GM12891 (cell line): ENCODE measurements at regions not wholly inside any gene's neighbourhood (a gene's known extent, or its start where the extent isn't known, plus 50 kb on each side); places are given as distances from the start of the nearest gene placed in this dataset.

Experiments used
- POLR2A ChIP-seq: IDR thresholded peaks from 2 replicates; pipeline ENCODE4 v1.6.1; 2011; ENCODE audit warnings: low read depth, low read length, control low read depth
- POLR2AphosphoS5 ChIP-seq: IDR thresholded peaks from 2 replicates; pipeline ENCODE4 v1.6.1; 2011; ENCODE audit warnings: low read depth, low read length, control low read depth
- SPI1 ChIP-seq: IDR thresholded peaks from 2 replicates; pipeline ENCODE4 v1.6.1; 2011; ENCODE audit warnings: low read depth, low read length, control low read depth
- TAF1 ChIP-seq: IDR thresholded peaks from 2 replicates; pipeline ENCODE4 v1.6.1; 2011; ENCODE audit warnings: low read depth, low read length, control low read depth

DNA sequence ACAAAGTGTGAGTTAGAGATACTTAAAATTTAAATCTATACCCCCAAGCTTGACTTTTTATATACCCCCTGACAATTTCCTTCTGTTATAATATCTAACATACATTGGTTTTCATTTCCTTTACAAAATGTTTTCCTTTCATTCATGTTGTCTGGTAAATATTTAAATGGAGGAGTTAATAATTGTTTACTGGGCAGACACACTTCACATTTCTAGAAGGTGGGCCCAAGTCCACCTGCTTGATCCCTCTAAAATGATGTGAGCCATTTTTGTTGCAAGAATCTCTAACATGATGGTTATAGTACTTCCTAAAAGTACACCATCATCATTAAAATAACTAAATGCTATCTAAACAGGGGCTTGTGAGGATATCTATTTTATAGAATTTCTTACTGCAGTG lies 155.9 kb downstream of the FAM174A start:
- TF ChIP-seq POLR2AphosphoS5: no peak
- no peak for TF ChIP-seq POLR2A
- TF ChIP-seq SPI1: no peak
- no peak for TF ChIP-seq TAF1
